A673 (cell line): ENCODE measurements at regions not wholly inside any gene's neighbourhood (a gene's known extent, or its start where the extent isn't known, plus 50 kb on each side); places are given as distances from the start of the nearest gene placed in this dataset.

Source experiments
- BruUV-seq: library from RNA; stranded (reverse); fragments of 400-500 nt; replicated peaks from 2 replicates; lab custom pipeline; 2021; lab: Mats Ljungman, UMichigan
- CTCF ChIA-PET: fragments of 300-600 bp; sonication (Branson Sonifier 250); formaldehyde crosslinking; loops from one replicate; lab custom pipeline; 2022; ENCODE audit warnings: antibody characterized with exemption; lab: Charles Lee
- POLR2A ChIA-PET: fragments of 300-600 bp; sonication (Branson Sonifier 250); formaldehyde crosslinking; loops from one replicate; lab custom pipeline; 2022; ENCODE audit warnings: antibody characterized with exemption; ENCODE audit not compliant: low non-redundant PET; lab: Charles Lee
- DNase-seq: peaks from one replicate; pipeline ENCODE4 v3.0.0-alpha.2; 2015; ENCODE audit warnings: low spot score
- H3K27ac ChIP-seq: fragments of 200-600 bp; sonication (generic); 2 replicates; pipeline ENCODE4 v1.5.1; 2016; ENCODE audit warnings: mixed run types, low read depth, mild to moderate bottlenecking, mixed read lengths, antibody characterized with exemption, low read length; ENCODE audit not compliant: poor library complexity, severe bottlenecking
- H3K27me3 ChIP-seq: fragments of 200-600 bp; sonication (generic); replicated peaks from 2 replicates; pipeline ENCODE4 v1.6.1; 2017; ENCODE audit warnings: mixed run types, low read depth, mild to moderate bottlenecking, mixed read lengths, antibody characterized with exemption, low read length; ENCODE audit not compliant: insufficient read depth, poor library complexity
- H3K36me3 ChIP-seq: fragments of 200-600 bp; sonication (generic); 2 replicates; pipeline ENCODE4 v1.6.1; 2016; ENCODE audit warnings: mixed run types, mild to moderate bottlenecking, mixed read lengths, antibody characterized with exemption, low read length; ENCODE audit not compliant: insufficient read depth, poor library complexity, severe bottlenecking
- H3K4me1 ChIP-seq: fragments of 200-600 bp; sonication (generic); 2 replicates; pipeline ENCODE4 v1.6.1; 2017; ENCODE audit warnings: mixed run types, mild to moderate bottlenecking, mixed read lengths, antibody characterized with exemption, low read length; ENCODE audit not compliant: insufficient read depth, poor library complexity, severe bottlenecking
- H3K4me3 ChIP-seq: fragments of 200-600 bp; sonication (generic); 2 replicates; pipeline ENCODE4 v1.5.1; 2016; ENCODE audit warnings: low read depth, mixed run types, mild to moderate bottlenecking, mixed read lengths, low read length; ENCODE audit not compliant: poor library complexity, severe bottlenecking
- H3K9me3 ChIP-seq: fragments of 200-600 bp; sonication (generic); 2 replicates; pipeline ENCODE4 v1.6.1; 2016; ENCODE audit warnings: mixed run types, low read depth, mild to moderate bottlenecking, mixed read lengths, antibody characterized with exemption, low read length; ENCODE audit not compliant: poor library complexity, severe bottlenecking
- EZH2 ChIP-seq: fragments of 200-600 bp; sonication (generic); IDR thresholded peaks from 2 replicates; pipeline ENCODE4 v1.6.1; 2017; ENCODE audit warnings: borderline replicate concordance, low read depth, mild to moderate bottlenecking, mixed read lengths, antibody characterized with exemption, low read length; ENCODE audit not compliant: poor library complexity, severe bottlenecking
- intact Hi-C: fragments of 100-400 bp; cut with micrococcal nuclease; formaldehyde crosslinking; loops from one replicate; pipeline ENCODE4 v1.10.0; 2022; ENCODE audit not compliant: unreplicated experiment
- TF ChIP-seq, protein P1 (sequence below): fragments of 300-800, 200-600 bp; sonication (generic); conservative IDR thresholded peaks from 2 replicates; pipeline ENCODE4 v1.5.1; 2017; ENCODE audit warnings: low read depth, mild to moderate bottlenecking, antibody characterized with exemption, low read length, moderate library complexity, mixed read lengths

DNA sequence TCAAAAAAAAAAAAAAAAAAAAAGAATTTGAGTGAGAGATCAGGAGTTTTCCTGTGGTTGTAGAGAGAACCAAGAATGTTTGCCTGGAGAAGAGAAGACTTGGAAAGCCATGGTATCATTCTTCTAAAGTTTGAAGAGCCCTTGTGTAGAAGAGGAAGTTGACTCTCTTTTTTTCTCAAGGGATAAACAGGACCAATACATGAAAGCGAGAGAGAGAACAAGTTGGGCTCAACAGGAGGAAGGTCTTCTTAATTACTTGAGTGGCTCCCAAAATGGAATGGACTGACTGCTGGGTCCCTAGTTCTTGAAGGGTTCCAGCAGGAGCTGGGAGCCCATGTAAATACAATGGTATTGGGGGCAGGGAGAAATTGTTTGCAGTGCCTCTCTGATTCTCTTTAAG lies 173.3 kb upstream of the ADO start:
- H3K27me3 ChIP-seq, result no peaks in the 10 kb centered on the region
- H3K9me3 ChIP-seq, result no peaks in the 10 kb centered on the region
- H3K36me3 ChIP-seq, result no peaks in the 10 kb centered on the region
- intact Hi-C loops, result no loop called here
- CTCF ChIA-PET, result interaction anchor here (0.6 kb wide), 1 partner anchor 187 kb away, joined by 10 read pairs; no protein-coding TSS in a partner anchor
- no TSS peak for BruUV-seq
- no peaks in the 10 kb centered on the region for H3K4me1 ChIP-seq
- no peak for DNase-seq
- no peak overlapping the region for H3K4me3 ChIP-seq
- TF ChIP-seq, protein P1, sequence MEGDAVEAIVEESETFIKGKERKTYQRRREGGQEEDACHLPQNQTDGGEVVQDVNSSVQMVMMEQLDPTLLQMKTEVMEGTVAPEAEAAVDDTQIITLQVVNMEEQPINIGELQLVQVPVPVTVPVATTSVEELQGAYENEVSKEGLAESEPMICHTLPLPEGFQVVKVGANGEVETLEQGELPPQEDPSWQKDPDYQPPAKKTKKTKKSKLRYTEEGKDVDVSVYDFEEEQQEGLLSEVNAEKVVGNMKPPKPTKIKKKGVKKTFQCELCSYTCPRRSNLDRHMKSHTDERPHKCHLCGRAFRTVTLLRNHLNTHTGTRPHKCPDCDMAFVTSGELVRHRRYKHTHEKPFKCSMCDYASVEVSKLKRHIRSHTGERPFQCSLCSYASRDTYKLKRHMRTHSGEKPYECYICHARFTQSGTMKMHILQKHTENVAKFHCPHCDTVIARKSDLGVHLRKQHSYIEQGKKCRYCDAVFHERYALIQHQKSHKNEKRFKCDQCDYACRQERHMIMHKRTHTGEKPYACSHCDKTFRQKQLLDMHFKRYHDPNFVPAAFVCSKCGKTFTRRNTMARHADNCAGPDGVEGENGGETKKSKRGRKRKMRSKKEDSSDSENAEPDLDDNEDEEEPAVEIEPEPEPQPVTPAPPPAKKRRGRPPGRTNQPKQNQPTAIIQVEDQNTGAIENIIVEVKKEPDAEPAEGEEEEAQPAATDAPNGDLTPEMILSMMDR, result no peak
- no peak for TF ChIP-seq EZH2
- no peak overlapping the region for H3K27ac ChIP-seq
- POLR2A ChIA-PET, result no interaction called here

GRCh38 chr10:62632071-62632809 lies 172.3 kb upstream of the ADO start:
- ChIA-PET POLR2A (no interaction called here), CTCF (no interaction called here)
- Histone ChIP-seq H3K4me1 (no peaks in the 10 kb centered on the region), H3K27me3 (no peaks in the 10 kb centered on the region), H3K4me3 (no peak overlapping the region), H3K36me3 (no peaks in the 10 kb centered on the region), H3K9me3 (no peaks in the 10 kb centered on the region), H3K27ac (no peak overlapping the region)
- no TSS peak for BruUV-seq
- no peak for TF ChIP-seq EZH2
- TF ChIP-seq, protein P1, result no peak
- DNase-seq, result no peak
- intact Hi-C loops, result no loop called here

- Histone ChIP-seq H3K36me3 (no peaks in the 10 kb centered on the region), H3K4me3 (no peak overlapping the region), H3K4me1 (no peaks in the 10 kb centered on the region), H3K27ac (no peak overlapping the region), H3K9me3 (no peaks in the 10 kb centered on the region), H3K27me3 (no peaks in the 10 kb centered on the region)
- ChIA-PET POLR2A (no interaction called here), CTCF (no interaction called here)
- TF ChIP-seq, protein P1, result no peak
- TF ChIP-seq EZH2, result no peak
- intact Hi-C loops, result no loop called here
- no peak for DNase-seq
- BruUV-seq, result no TSS peak
Measured at GRCh38 chr10:62633976-62634375, 170.5 kb upstream of the ADO start.
